NCI-H1048 (cell line): ENCODE measurements at regions not wholly inside any gene's neighbourhood (a gene's known extent, or its start where the extent isn't known, plus 50 kb on each side); places are given as distances from the start of the nearest gene placed in this dataset.

Source experiments
- DNase-seq: peaks from one replicate; lab custom pipeline; 2025; lab: John Stamatoyannopoulos, UW

GRCh38 chr11:19519912-19520641, 192.6 kb upstream of the NAV2 start:
- no peak for DNase-seq

GRCh38 chr11:19519353-19519752, 193.3 kb upstream of the NAV2 start:
- DNase-seq = no peak

GRCh38 chr11:19513253-19513652, 199.4 kb upstream of the NAV2 start:
- no peak for DNase-seq

GRCh38 chr11:19512618-19513017, 200.0 kb upstream of the NAV2 start:
- DNase-seq = no peak

GRCh38 chr11:19511413-19512183, 201.0 kb upstream of the NAV2 start:
- no peak for DNase-seq

GRCh38 chr11:19511066-19511412, 201.6 kb upstream of the NAV2 start:
- no peak for DNase-seq

GRCh38 chr11:19510468-19510867, 202.2 kb upstream of the NAV2 start:
- DNase-seq = no peak

GRCh38 chr11:19509215-19509614, 203.4 kb upstream of the NAV2 start:
- DNase-seq = no peak

- DNase-seq = no peak
Measured at GRCh38 chr11:19508165-19508564, 204.5 kb upstream of the NAV2 start.

GRCh38 chr11:19506816-19507486, 205.7 kb upstream of the NAV2 start:
- DNase-seq = no peak

GRCh38 chr11:19502691-19503253, 209.9 kb upstream of the NAV2 start:
- no peak for DNase-seq

GRCh38 chr11:19501631-19502030, 211.0 kb upstream of the NAV2 start:
- DNase-seq = no peak

- no peak for DNase-seq
Measured at GRCh38 chr11:19499999-19500398, 212.6 kb upstream of the NAV2 start.

- DNase-seq = no peak
Measured at GRCh38 chr11:19499026-19499669, 213.5 kb upstream of the NAV2 start.

GRCh38 chr11:19493446-19494213, 219.0 kb upstream of the NAV2 start:
- no peak for DNase-seq

- DNase-seq = no peak
Measured at GRCh38 chr11:19482319-19483100, 230.1 kb upstream of the NAV2 start.

GRCh38 chr11:19480540-19480939, 232.1 kb upstream of the NAV2 start:
- no peak for DNase-seq

- no peak for DNase-seq
Measured at GRCh38 chr11:19478891-19479290, 233.7 kb upstream of the NAV2 start.

GRCh38 chr11:19474954-19475721, 234.4 kb upstream of the E2F8 start:
- DNase-seq = peak; percentile 54

- DNase-seq = no peak
Measured at GRCh38 chr11:19474211-19474610, 233.5 kb upstream of the E2F8 start.
